Activated T-cell treated with anti-CD3 and anti-CD28 coated beads, Interleukin-2, amount 50 U/mL, for 48 hours (primary cell): ENCODE measurements at regions not wholly inside any gene's neighbourhood (a gene's known extent, or its start where the extent isn't known, plus 50 kb on each side); places are given as distances from the start of the nearest gene placed in this dataset.

ENCODE experiments used
- DNase-seq, 2 experiments: peaks; one replicate each; pipeline ENCODE4 v3.0.0-alpha.2; 2020

- no peak for DNase-seq
Measured at GRCh38 chr2:96438589-96438988, 66.6 kb downstream of the NEURL3 start.

DNA sequence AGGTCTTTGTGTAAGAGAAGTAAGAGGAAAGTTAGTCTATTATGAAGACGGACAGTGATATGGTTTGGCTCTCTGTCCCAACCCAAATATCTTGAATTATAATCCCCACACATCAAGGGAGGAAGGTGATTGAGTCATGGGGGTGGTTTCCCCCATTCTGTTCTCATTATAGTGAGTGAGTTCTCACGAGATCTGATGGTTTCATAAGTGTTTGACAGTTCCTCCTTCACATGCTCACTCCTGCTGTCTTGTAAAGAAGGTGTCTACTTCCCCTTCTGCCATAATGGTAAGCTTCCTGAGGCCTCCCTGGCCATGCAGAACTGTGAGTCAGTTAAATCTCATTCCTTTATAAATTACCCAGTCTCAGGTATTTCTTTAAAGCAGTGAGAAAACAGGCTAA is 67.6 kb downstream of the NEURL3 start:
- DNase-seq: no peak

GRCh38 chr2:96436961-96437360 is 68.2 kb downstream of the NEURL3 start:
- no peak for DNase-seq

DNA sequence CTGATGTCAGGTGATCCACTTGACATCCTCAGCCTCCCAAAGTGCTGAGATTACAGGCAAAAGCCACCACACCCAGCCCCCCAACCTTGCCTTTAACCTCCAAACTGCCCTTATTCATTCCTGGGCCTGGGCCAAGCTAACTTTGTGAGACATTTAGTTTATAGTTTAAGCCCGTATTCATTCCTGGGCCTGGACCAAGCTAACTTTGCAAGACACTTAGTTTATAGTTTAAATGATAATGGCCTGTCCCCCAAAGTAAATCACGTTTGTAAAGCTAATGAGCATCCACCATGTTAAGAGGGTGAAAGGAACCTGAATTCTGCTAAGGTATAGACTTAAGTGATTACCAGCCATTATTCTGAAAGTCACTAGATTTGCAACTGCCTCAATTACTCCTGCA is 68.7 kb downstream of the NEURL3 start:
- DNase-seq: no peak

DNA sequence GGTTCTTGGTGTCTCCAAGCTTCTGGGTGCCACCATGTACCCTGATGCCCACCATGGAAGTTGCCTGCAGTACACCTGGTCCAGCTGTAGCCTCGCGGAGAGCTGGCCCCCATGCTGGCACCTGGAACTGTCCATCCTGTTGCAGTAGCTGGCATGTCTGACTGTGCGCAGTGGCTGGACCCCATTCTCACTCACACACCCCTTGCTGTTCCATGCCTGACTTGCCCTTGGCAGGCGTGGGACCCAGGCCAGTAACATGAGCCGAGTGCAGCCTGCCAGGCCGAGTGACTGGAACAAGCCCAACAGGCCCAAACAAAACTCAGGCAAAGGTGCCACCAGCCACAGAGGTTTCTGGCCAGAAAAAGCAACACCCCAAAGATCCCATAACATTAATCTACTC is 73.8 kb downstream of the NEURL3 start:
- DNase-seq: no peak

- no peak for DNase-seq
Measured at GRCh38 chr2:96430394-96430988, 74.7 kb downstream of the NEURL3 start.

DNA sequence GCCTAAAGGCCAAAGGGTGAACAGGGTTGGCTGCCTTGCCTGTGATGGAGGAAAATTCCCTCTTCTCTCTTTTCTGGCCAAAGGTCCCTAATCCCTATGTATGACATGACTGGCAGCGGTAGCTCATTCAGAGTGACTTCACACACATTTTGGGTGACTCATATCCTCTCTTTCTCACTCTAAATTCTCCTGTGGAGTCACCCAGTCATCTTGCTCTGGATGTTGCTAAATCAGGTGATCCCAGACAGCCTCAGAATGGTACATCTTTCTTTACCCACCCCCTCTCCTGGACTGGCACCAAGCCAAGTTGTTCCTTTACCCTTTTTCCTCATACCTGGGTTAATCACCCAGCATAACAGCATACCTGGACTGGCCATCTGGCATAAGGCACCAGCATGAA is 77.2 kb downstream of the NEURL3 start:
- DNase-seq: peak; percentile 37 to 38

DNA sequence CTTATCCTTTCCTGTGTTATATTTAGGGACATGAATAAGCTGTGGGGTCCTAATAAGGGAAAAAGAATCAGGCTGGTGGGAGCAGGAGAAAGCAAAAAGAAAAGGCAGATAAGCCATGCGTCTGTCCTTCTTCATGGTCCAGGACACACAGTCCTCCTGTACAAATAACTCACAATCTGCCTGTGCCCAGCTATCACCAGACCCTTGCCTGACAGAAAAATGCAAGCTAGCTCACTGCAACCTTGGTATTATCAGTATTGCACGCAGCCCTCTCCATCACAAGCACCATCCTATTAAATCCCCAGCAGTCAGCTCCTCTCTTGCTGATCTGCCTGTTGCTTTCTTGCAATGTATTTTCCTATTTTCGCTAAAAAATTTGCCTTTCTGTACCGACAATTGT is 78.0 kb downstream of the NEURL3 start:
- DNase-seq: no peak

- DNase-seq: no peak
Measured at GRCh38 chr2:96423828-96424227, 81.3 kb downstream of the NEURL3 start.
